Effector memory CD4-positive, alpha-beta T cell (primary cell): ENCODE measurements at regions not wholly inside any gene's neighbourhood (a gene's known extent, or its start where the extent isn't known, plus 50 kb on each side); places are given as distances from the start of the nearest gene placed in this dataset.

Experiments used
- DNase-seq, 3 donors: peaks; one replicate each; pipeline ENCODE4 v3.0.0-alpha.2; 2020
- H3K27ac ChIP-seq: 2 replicates; pipeline ENCODE4 v1.7.0; 2013; ENCODE audit warnings: mild to moderate bottlenecking, low read length, moderate library complexity; ENCODE audit not compliant: insufficient read depth, poor library complexity, severe bottlenecking
- H3K27me3 ChIP-seq: replicated peaks from 2 replicates; pipeline ENCODE4 v1.7.0; 2013; ENCODE audit warnings: mild to moderate bottlenecking, low read length; ENCODE audit not compliant: insufficient read depth, control insufficient read depth, poor library complexity, severe bottlenecking
- H3K36me3 ChIP-seq: 2 replicates; pipeline ENCODE4 v1.7.0; 2013; ENCODE audit warnings: mild to moderate bottlenecking, low read length, moderate library complexity; ENCODE audit not compliant: control insufficient read depth, insufficient read depth
- H3K4me1 ChIP-seq: 2 replicates; pipeline ENCODE4 v1.7.0; 2013; ENCODE audit warnings: low read length, mild to moderate bottlenecking; ENCODE audit not compliant: control insufficient read depth, insufficient read depth, poor library complexity, severe bottlenecking
- H3K4me3 ChIP-seq: 2 replicates; pipeline ENCODE4 v1.7.0; 2013; ENCODE audit warnings: low read length, low read depth, mild to moderate bottlenecking; ENCODE audit not compliant: insufficient read depth, poor library complexity, severe bottlenecking
- H3K9me3 ChIP-seq: 2 replicates; pipeline ENCODE4 v1.7.0; 2013; ENCODE audit warnings: mild to moderate bottlenecking, low read length, moderate library complexity; ENCODE audit not compliant: control insufficient read depth

GRCh38 chr1:25134307-25134706, 98.0 kb downstream of the SYF2 start:
- H3K36me3 ChIP-seq, result no peaks in the 10 kb centered on the region
- H3K4me1 ChIP-seq, result no peaks in the 10 kb centered on the region
- H3K9me3 ChIP-seq, result no peaks in the 10 kb centered on the region
- H3K4me3 ChIP-seq, result no peak overlapping the region
- no peak overlapping the region for H3K27ac ChIP-seq
- no peak for DNase-seq
- no peaks in the 10 kb centered on the region for H3K27me3 ChIP-seq

GRCh38 chr1:25131794-25132193, 100.5 kb downstream of the SYF2 start:
- no peak overlapping the region for H3K4me3 ChIP-seq
- no peak for DNase-seq
- H3K27me3 ChIP-seq, result no peaks in the 10 kb centered on the region
- no peaks in the 10 kb centered on the region for H3K36me3 ChIP-seq
- no peaks in the 10 kb centered on the region for H3K4me1 ChIP-seq
- no peaks in the 10 kb centered on the region for H3K9me3 ChIP-seq
- H3K27ac ChIP-seq, result no peak overlapping the region

- no peaks in the 10 kb centered on the region for H3K27me3 ChIP-seq
Measured at GRCh38 chr1:25130895-25131294, 101.4 kb downstream of the SYF2 start.

GRCh38 chr1:25129380-25129779, 102.9 kb downstream of the SYF2 start:
- H3K4me3 ChIP-seq, result no peak overlapping the region
- no peaks in the 10 kb centered on the region for H3K4me1 ChIP-seq
- H3K36me3 ChIP-seq, result no peaks in the 10 kb centered on the region
- DNase-seq, result no peak
- no peaks in the 10 kb centered on the region for H3K9me3 ChIP-seq
- H3K27ac ChIP-seq, result no peak overlapping the region
- H3K27me3 ChIP-seq, result no peaks in the 10 kb centered on the region

More at GRCh38 chr1:25130895-25131294, 101.4 kb downstream of the SYF2 start:
- no peaks in the 10 kb centered on the region for H3K4me1 ChIP-seq
- no peaks in the 10 kb centered on the region for H3K9me3 ChIP-seq
- no peak for DNase-seq
- no peak overlapping the region for H3K27ac ChIP-seq
- H3K4me3 ChIP-seq, result no peak overlapping the region
- H3K36me3 ChIP-seq, result no peaks in the 10 kb centered on the region

GRCh38 chr1:25128121-25128621, 104.1 kb downstream of the SYF2 start:
- Histone ChIP-seq H3K4me1 (no peaks in the 10 kb centered on the region), H3K9me3 (no peaks in the 10 kb centered on the region), H3K27me3 (no peaks in the 10 kb centered on the region), H3K4me3 (no peak overlapping the region), H3K27ac (no peak overlapping the region), H3K36me3 (no peaks in the 10 kb centered on the region)
- no peak for DNase-seq

GRCh38 chr1:25126562-25126961, 105.7 kb downstream of the SYF2 start:
- Histone ChIP-seq H3K9me3 (no peaks in the 10 kb centered on the region), H3K4me1 (no peaks in the 10 kb centered on the region), H3K4me3 (no peak overlapping the region), H3K27ac (no peak overlapping the region), H3K36me3 (no peaks in the 10 kb centered on the region), H3K27me3 (no peaks in the 10 kb centered on the region)
- DNase-seq, result no peak

GRCh38 chr1:25123551-25123950, 108.8 kb downstream of the SYF2 start:
- H3K4me3 ChIP-seq, result no peak overlapping the region
- H3K36me3 ChIP-seq, result no peaks in the 10 kb centered on the region
- no peak for DNase-seq
- H3K27ac ChIP-seq, result no peak overlapping the region
- no peaks in the 10 kb centered on the region for H3K9me3 ChIP-seq
- H3K27me3 ChIP-seq, result no peaks in the 10 kb centered on the region
- peaks cover 6% of the 10 kb centered on the region for H3K4me1 ChIP-seq

- H3K36me3 ChIP-seq, result no peaks in the 10 kb centered on the region
- no peak for DNase-seq
Measured at GRCh38 chr1:25122747-25123146, 109.6 kb downstream of the SYF2 start.

GRCh38 chr1:25120281-25120680, 112.0 kb downstream of the SYF2 start:
- Histone ChIP-seq H3K4me1 (peaks cover 6% of the 10 kb centered on the region), H3K36me3 (no peaks in the 10 kb centered on the region), H3K27ac (no peak overlapping the region), H3K4me3 (no peak overlapping the region), H3K27me3 (no peaks in the 10 kb centered on the region), H3K9me3 (no peaks in the 10 kb centered on the region)
- DNase-seq, result no peak

More at GRCh38 chr1:25122747-25123146, 109.6 kb downstream of the SYF2 start:
- Histone ChIP-seq H3K4me3 (no peak overlapping the region), H3K4me1 (peaks cover 6% of the 10 kb centered on the region), H3K27me3 (no peaks in the 10 kb centered on the region), H3K9me3 (no peaks in the 10 kb centered on the region), H3K27ac (no peak overlapping the region)

- no peak for DNase-seq
- Histone ChIP-seq H3K9me3 (no peaks in the 10 kb centered on the region), H3K27ac (no peak overlapping the region)
Measured at GRCh38 chr1:25118546-25118945, 113.8 kb downstream of the SYF2 start.

More at GRCh38 chr1:25118546-25118945, 113.8 kb downstream of the SYF2 start:
- Histone ChIP-seq H3K4me1 (peaks cover 6% of the 10 kb centered on the region), H3K4me3 (no peak overlapping the region), H3K27me3 (no peaks in the 10 kb centered on the region), H3K36me3 (no peaks in the 10 kb centered on the region)
